PFSK-1 (cell line): ENCODE measurements at regions not wholly inside any gene's neighbourhood (a gene's known extent, or its start where the extent isn't known, plus 50 kb on each side); places are given as distances from the start of the nearest gene placed in this dataset.

Experiments
- POLR2AphosphoS5 ChIP-seq: IDR thresholded peaks from 2 replicates; pipeline ENCODE4 v1.6.1; 2012; ENCODE audit warnings: low read depth, mild to moderate bottlenecking, control low read depth, low read length, moderate library complexity
- SIN3A ChIP-seq: IDR thresholded peaks from 2 replicates; pipeline ENCODE4 v1.6.1; 2012; ENCODE audit warnings: mild to moderate bottlenecking, low read length, moderate library complexity, borderline replicate concordance; ENCODE audit not compliant: insufficient read depth
- TF ChIP-seq, protein P1 (sequence below), 2 experiments: IDR thresholded peaks; 2 replicates each; pipeline versions ENCODE4 v1.6.1 to v1.8.0; 2011 to 2012; ENCODE audit warnings: low read depth in 2 of 2, low read length in 2 of 2, control low read depth in 1 of 2, inconsistent platforms in 1 of 2, mild to moderate bottlenecking in 1 of 2, moderate library complexity in 1 of 2; ENCODE audit not compliant: insufficient read depth in 1 of 2

GRCh38 chr14:47846008-47846407 lies 170.6 kb upstream of the MDGA2 start:
- TF ChIP-seq, protein P1, sequence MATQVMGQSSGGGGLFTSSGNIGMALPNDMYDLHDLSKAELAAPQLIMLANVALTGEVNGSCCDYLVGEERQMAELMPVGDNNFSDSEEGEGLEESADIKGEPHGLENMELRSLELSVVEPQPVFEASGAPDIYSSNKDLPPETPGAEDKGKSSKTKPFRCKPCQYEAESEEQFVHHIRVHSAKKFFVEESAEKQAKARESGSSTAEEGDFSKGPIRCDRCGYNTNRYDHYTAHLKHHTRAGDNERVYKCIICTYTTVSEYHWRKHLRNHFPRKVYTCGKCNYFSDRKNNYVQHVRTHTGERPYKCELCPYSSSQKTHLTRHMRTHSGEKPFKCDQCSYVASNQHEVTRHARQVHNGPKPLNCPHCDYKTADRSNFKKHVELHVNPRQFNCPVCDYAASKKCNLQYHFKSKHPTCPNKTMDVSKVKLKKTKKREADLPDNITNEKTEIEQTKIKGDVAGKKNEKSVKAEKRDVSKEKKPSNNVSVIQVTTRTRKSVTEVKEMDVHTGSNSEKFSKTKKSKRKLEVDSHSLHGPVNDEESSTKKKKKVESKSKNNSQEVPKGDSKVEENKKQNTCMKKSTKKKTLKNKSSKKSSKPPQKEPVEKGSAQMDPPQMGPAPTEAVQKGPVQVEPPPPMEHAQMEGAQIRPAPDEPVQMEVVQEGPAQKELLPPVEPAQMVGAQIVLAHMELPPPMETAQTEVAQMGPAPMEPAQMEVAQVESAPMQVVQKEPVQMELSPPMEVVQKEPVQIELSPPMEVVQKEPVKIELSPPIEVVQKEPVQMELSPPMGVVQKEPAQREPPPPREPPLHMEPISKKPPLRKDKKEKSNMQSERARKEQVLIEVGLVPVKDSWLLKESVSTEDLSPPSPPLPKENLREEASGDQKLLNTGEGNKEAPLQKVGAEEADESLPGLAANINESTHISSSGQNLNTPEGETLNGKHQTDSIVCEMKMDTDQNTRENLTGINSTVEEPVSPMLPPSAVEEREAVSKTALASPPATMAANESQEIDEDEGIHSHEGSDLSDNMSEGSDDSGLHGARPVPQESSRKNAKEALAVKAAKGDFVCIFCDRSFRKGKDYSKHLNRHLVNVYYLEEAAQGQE (IDR thresholded peaks at IDR 0.05; ENCODE audit: insufficient read depth in 1 of 2, low read depth in 2 of 2, low read length in 2 of 2): no peak
- TF ChIP-seq POLR2AphosphoS5: no peak
- TF ChIP-seq SIN3A: no peak
